ENCODE measurements at regions not wholly inside any gene's neighbourhood (a gene's known extent, or its start where the extent isn't known, plus 50 kb on each side); places are given as distances from the start of the nearest gene placed in this dataset.

GRCh38 chr2:118498943-118499342 lies 348.5 kb downstream of the EN1 start (continued):
- TF ChIP-seq CUX1 (IDR thresholded peaks at IDR 0.05; ENCODE audit: insufficient replicate concordance, low read depth, low read length) (no peak), POLR2A (IDR thresholded peaks at IDR 0.05; ENCODE audit: low read depth, low read length) (no peak), MLLT1 (IDR thresholded peaks at IDR 0.05) (no peak)

GRCh38 chr2:118496870-118497611 lies 350.4 kb downstream of the EN1 start:
- SMC1A ChIA-PET (ENCODE audit: uncharacterized antibody, unreplicated experiment), result no interaction called here
- POLR2A ChIA-PET, result no interaction called here
- TF ChIP-seq NRF1 (conservative IDR thresholded peaks at IDR 0.05; ENCODE audit: low read depth, low read length) (no peak), RUNX3 (IDR thresholded peaks at IDR 0.05; ENCODE audit: low read length) (no peak), ZBTB40 (IDR thresholded peaks at IDR 0.05; ENCODE audit: borderline replicate concordance) (no peak), CREB1 (IDR thresholded peaks at IDR 0.05; ENCODE audit: low read depth) (no peak), BCLAF1 (IDR thresholded peaks at IDR 0.05) (no peak)

More at GRCh38 chr2:118496870-118497611, 350.4 kb downstream of the EN1 start:
- intact Hi-C loops (cut with micrococcal nuclease; ENCODE audit: unreplicated experiment) (no loop called here), in situ Hi-C loops (cut with MboI) (no loop called here)
- Histone ChIP-seq H3K36me3 (ENCODE audit: control insufficient read depth in 2 of 2, insufficient read depth in 2 of 2, low read length in 1 of 2) (no peaks in the 10 kb centered on the region), H3K4me1 (ENCODE audit: control insufficient read depth, insufficient read depth, low read length) (no peaks in the 10 kb centered on the region), H3K27ac (ENCODE audit: control insufficient read depth, insufficient read depth) (no peak overlapping the region), H3K9ac (ENCODE audit: control insufficient read depth, insufficient read depth, low read length) (no peak overlapping the region), H3K4me3 (no peak overlapping the region), H3K27me3 (replicated peaks in 1 of 2; ENCODE audit: control insufficient read depth in 2 of 2, insufficient read depth in 2 of 2, low read length in 1 of 2) (no peaks in the 10 kb centered on the region), H2AFZ (ENCODE audit: control insufficient read depth, low read depth, low read length) (no peak overlapping the region), H3K9me3 (replicated peaks; ENCODE audit: control insufficient read depth, insufficient read depth, low read length) (no peaks in the 10 kb centered on the region), H3K4me2 (ENCODE audit: control insufficient read depth, insufficient read depth) (no peak overlapping the region), H4K20me1 (ENCODE audit: control insufficient read depth, insufficient read depth) (no peaks in the 10 kb centered on the region), H3K79me2 (ENCODE audit: control insufficient read depth, insufficient read depth, low read length) (no peaks in the 10 kb centered on the region)
- ATAC-seq (no peak), FAIRE-seq (no peak), DNase-seq (ENCODE audit: low read depth, low spot score) (no peak)
- CTCF ChIA-PET, result no interaction called here
- RAD21 ChIA-PET (ENCODE audit: unreplicated experiment), result no interaction called here
- WGBS (ENCODE audit: insufficient coverage, insufficient replicate concordance, low lambda C conversion rate, missing lambda C conversion rate), result 14% methylated on average over 7 of the region's 7 CpGs
- no TSS peak for BruUV-seq (replicated peaks)

Data from GM12878 (cell line).